ENCODE measurements at regions not wholly inside any gene's neighbourhood (a gene's known extent, or its start where the extent isn't known, plus 50 kb on each side); places are given as distances from the start of the nearest gene placed in this dataset.

DNA sequence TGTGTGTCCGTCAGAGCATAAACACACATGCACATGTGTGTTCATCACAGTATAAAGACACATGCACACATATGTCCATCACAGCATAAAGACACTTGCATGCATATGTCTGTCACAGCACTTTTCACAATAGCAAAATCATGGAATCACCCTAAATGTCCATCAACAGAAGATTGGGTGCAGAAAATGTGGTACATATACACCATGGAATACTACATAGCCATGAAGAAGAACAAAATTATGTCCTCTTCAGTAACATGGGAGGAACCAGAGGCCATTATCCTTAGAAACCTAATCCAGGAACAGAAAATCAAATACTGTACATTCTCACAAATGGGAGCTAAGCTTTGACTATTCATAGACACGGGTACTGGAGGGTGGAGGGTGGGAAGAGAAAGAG, 732.2 kb downstream of the GALR1 start:
- in situ Hi-C loops (cut with MboI; ENCODE audit: low pct_unique_long_range_greater_than_20kb, low sequenced_read_pairs, unreplicated experiment) = no loop called here
- DNase-seq (ENCODE audit: low spot score) = no peak
- TF ChIP-seq, protein P1, sequence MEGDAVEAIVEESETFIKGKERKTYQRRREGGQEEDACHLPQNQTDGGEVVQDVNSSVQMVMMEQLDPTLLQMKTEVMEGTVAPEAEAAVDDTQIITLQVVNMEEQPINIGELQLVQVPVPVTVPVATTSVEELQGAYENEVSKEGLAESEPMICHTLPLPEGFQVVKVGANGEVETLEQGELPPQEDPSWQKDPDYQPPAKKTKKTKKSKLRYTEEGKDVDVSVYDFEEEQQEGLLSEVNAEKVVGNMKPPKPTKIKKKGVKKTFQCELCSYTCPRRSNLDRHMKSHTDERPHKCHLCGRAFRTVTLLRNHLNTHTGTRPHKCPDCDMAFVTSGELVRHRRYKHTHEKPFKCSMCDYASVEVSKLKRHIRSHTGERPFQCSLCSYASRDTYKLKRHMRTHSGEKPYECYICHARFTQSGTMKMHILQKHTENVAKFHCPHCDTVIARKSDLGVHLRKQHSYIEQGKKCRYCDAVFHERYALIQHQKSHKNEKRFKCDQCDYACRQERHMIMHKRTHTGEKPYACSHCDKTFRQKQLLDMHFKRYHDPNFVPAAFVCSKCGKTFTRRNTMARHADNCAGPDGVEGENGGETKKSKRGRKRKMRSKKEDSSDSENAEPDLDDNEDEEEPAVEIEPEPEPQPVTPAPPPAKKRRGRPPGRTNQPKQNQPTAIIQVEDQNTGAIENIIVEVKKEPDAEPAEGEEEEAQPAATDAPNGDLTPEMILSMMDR (IDR thresholded peaks at IDR 0.05; ENCODE audit: extremely low read depth, insufficient read depth, missing control alignments) = no peak

DNA sequence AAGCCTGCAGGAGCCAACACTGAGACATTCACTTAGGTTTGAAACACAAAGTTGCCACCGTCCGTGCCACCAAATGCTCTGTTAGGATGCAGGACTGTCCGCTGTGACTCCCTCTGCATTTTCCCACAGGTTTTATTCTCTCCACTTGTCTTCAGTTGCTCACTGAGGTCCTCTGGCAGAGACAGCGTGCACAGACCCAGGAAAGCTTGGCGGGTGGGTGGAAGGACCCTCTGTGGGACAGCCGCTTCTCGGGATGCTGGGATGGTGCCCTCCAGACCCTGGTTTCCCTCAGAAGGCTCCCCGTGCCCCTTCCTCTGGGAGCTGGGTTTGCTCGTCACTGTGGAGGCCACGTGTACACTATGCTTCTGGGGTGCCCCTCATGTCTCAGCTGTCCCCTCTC, 733.6 kb downstream of the GALR1 start:
- DNase-seq (ENCODE audit: low spot score) = no peak
- in situ Hi-C loops (cut with MboI; ENCODE audit: low pct_unique_long_range_greater_than_20kb, low sequenced_read_pairs, unreplicated experiment) = no loop called here
- TF ChIP-seq, protein P1 (IDR thresholded peaks at IDR 0.05; ENCODE audit: extremely low read depth, insufficient read depth, missing control alignments) = no peak

DNA sequence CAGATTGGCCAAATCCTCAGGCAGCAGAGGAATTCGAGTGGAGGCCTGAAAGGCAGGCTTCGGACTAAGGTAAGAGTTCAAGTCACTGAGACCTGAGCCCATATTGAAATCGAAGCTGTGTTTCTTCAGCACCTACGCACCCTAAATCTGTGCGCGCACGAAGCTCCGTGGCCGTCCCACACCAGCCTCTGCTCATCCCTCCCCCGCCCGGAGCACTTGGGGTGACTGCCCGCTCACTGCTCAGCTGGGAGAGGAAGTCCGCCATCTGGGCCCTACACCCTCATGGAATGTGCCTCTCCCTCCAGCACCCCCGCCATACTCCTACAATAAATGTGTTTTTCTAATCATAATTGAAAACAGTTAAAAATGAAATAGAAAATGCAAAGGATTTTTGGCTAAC, 734.5 kb downstream of the GALR1 start:
- in situ Hi-C loops (cut with MboI; ENCODE audit: low pct_unique_long_range_greater_than_20kb, low sequenced_read_pairs, unreplicated experiment) = no loop called here
- TF ChIP-seq, protein P1 (IDR thresholded peaks at IDR 0.05; ENCODE audit: extremely low read depth, insufficient read depth, missing control alignments) = no peak
- DNase-seq (ENCODE audit: low spot score) = no peak

DNA sequence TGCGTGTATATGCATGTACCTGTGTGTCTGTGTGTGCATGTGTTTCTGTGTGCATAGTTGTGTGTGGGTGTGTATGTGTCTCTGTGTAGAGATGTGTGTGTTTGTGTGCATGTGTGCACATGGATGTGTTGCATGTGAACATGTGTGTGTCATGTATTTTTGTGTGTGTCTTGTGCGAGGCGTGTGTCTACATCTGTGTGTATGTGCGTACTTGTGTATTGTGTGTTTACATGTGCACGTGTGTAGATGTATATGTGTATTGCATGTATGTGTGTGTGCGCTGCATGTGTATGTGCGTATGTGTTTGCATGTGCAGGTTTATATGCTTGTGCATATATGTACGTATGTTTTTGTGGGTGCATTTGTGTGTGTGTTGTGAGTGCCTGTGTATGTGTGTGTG, 735.2 kb downstream of the GALR1 start:
- in situ Hi-C loops (cut with MboI; ENCODE audit: low pct_unique_long_range_greater_than_20kb, low sequenced_read_pairs, unreplicated experiment) = no loop called here
- DNase-seq (ENCODE audit: low spot score) = no peak
- TF ChIP-seq, protein P1 (IDR thresholded peaks at IDR 0.05; ENCODE audit: extremely low read depth, insufficient read depth, missing control alignments) = no peak

DNA sequence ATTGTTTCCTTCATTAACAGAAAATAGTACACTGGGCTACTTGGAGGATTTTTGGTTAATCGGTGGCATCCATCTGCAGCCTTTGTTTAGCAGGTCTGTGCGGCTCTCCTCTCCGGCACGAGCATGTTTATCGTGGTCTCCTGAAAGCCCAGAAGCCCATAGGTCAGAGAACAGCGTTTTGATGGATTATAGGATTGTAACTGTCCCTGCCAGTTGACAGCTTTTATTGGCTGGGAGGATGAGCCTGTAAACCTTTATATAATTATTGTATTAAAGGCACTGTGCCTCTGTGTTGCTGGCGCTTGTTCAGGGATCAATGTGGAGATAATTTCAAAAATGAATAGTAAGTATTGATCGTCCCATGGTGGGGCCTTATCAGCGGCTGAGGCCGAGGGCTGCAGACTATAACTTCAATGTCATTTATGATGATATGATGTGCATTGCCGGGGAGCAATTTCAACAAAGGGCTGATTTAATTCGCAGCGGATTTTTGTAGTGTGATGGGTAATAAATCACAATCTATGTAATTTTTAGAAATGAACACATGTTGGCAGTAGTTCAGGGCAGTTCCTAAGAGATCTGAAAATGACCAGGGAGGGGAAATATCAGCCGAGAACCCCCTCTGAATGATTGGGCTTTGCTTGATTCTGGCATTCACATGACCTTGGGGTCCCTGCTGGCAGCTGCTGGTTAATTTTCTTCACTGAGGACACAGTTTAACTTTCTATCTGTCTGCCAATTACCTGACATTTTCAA, 736.1 kb downstream of the GALR1 start:
- no peak for DNase-seq (ENCODE audit: low spot score)
- TF ChIP-seq, protein P1 (IDR thresholded peaks at IDR 0.05; ENCODE audit: extremely low read depth, insufficient read depth, missing control alignments) = no peak
- in situ Hi-C loops (cut with MboI; ENCODE audit: low pct_unique_long_range_greater_than_20kb, low sequenced_read_pairs, unreplicated experiment) = no loop called here

DNA sequence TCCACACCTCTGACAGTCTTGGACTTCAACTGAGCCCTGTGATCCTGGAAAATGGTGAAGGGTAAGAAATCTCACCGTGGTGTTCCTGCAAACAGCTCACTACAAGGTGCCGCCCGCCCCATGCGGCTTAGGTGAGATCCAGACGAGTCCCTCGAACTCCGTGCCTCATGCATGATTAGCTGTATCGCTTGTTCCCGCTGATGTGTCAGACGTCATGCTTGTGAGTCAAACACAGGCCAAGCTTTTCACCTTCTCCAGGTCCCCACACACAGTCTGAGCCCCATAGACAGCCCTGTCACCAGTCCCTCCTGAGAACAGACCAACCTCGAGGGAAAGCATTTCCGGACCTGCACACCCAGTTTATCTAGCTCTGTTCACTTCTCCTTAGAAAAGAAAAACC, 740.5 kb downstream of the GALR1 start:
- in situ Hi-C loops (cut with MboI; ENCODE audit: low pct_unique_long_range_greater_than_20kb, low sequenced_read_pairs, unreplicated experiment) = no loop called here
- TF ChIP-seq, protein P1 (IDR thresholded peaks at IDR 0.05; ENCODE audit: extremely low read depth, insufficient read depth, missing control alignments) = no peak
- DNase-seq (ENCODE audit: low spot score) = no peak
